ENCODE measurements at regions not wholly inside any gene's neighbourhood (a gene's known extent, or its start where the extent isn't known, plus 50 kb on each side); places are given as distances from the start of the nearest gene placed in this dataset.

DNA sequence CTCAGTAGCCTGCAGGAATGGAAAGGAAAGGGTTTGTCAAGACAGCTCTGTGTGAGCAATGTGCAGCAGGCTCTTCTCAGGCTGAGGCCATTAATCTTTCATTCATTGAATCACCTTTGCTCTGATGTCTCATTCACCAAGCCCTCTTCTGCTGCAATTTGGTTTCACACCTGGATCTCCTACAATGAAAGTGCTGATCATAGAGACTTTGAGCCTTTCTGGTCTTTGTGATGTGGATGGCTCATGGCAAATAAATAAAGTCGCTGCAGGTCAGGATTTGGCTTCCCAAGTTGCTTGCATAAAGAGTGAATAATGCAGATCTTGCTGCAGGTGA lies 95.8 kb upstream of the SPRED2 start:
- H3K36me3 ChIP-seq (replicated peaks in 1 of 2; ENCODE audit: control insufficient read depth in 1 of 2, insufficient read depth in 2 of 2, low read length in 1 of 2) = no peaks in the 10 kb centered on the region
- no peaks in the 10 kb centered on the region for H4K20me1 ChIP-seq (ENCODE audit: insufficient read depth)
- no peak overlapping the region for H3K27ac ChIP-seq (ENCODE audit: low read depth in 2 of 2, low read length in 1 of 2)
- ChIA-PET POLR2A (no interaction called here), CTCF (no interaction called here)
- H2AFZ ChIP-seq (ENCODE audit: low read depth) = no peak overlapping the region
- no peaks in the 10 kb centered on the region for H3K9me3 ChIP-seq
- H3K4me1 ChIP-seq (ENCODE audit: control insufficient read depth in 1 of 2, insufficient read depth in 2 of 2, low read depth in 1 of 2, low read length in 1 of 2) = peaks cover 12 to 14% of the 10 kb centered on the region in 2 experiments
- TF ChIP-seq, protein P1, sequence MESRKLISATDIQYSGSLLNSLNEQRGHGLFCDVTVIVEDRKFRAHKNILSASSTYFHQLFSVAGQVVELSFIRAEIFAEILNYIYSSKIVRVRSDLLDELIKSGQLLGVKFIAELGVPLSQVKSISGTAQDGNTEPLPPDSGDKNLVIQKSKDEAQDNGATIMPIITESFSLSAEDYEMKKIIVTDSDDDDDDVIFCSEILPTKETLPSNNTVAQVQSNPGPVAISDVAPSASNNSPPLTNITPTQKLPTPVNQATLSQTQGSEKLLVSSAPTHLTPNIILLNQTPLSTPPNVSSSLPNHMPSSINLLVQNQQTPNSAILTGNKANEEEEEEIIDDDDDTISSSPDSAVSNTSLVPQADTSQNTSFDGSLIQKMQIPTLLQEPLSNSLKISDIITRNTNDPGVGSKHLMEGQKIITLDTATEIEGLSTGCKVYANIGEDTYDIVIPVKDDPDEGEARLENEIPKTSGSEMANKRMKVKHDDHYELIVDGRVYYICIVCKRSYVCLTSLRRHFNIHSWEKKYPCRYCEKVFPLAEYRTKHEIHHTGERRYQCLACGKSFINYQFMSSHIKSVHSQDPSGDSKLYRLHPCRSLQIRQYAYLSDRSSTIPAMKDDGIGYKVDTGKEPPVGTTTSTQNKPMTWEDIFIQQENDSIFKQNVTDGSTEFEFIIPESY (IDR thresholded peaks at IDR 0.05; ENCODE audit: borderline replicate concordance, low read depth) = no peak
- TF ChIP-seq TCF12 (IDR thresholded peaks at IDR 0.05) (no peak), CHD2 (IDR thresholded peaks at IDR 0.05; ENCODE audit: low read length, partially characterized antibody) (no peak), RAD21 (IDR thresholded peaks at IDR 0.05; ENCODE audit: low read length) (no peak), ELF1 (IDR thresholded peaks at IDR 0.05) (no peak), GATA2 (CRISPR knock-in tag; IDR thresholded peaks at IDR 0.05) (no peak), RFX5 (IDR thresholded peaks at IDR 0.05; ENCODE audit: low read length) (no peak), FOXM1 (IDR thresholded peaks at IDR 0.05; ENCODE audit: low read depth) (no peak), MEF2A (IDR thresholded peaks at IDR 0.05; ENCODE audit: borderline replicate concordance, low read depth) (no peak), SIN3A (IDR thresholded peaks at IDR 0.05; ENCODE audit: borderline replicate concordance, low read depth, low read length) (no peak), EP300 (IDR thresholded peaks at IDR 0.05; ENCODE audit: borderline replicate concordance in 1 of 2, low read depth in 1 of 2, low read length in 1 of 2) (no peak), FOSL2 (IDR thresholded peaks at IDR 0.05; ENCODE audit: borderline replicate concordance, low read depth) (no peak)
- TF ChIP-seq, protein P2, sequence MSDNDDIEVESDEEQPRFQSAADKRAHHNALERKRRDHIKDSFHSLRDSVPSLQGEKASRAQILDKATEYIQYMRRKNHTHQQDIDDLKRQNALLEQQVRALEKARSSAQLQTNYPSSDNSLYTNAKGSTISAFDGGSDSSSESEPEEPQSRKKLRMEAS (IDR thresholded peaks at IDR 0.05; ENCODE audit: low read depth) = no peak
- TF ChIP-seq, protein P3, sequence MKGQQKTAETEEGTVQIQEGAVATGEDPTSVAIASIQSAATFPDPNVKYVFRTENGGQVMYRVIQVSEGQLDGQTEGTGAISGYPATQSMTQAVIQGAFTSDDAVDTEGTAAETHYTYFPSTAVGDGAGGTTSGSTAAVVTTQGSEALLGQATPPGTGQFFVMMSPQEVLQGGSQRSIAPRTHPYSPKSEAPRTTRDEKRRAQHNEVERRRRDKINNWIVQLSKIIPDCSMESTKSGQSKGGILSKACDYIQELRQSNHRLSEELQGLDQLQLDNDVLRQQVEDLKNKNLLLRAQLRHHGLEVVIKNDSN (IDR thresholded peaks at IDR 0.05; ENCODE audit: borderline replicate concordance, low read depth) = no peak
- H3K4me2 ChIP-seq = no peak overlapping the region
- no peak overlapping the region for H3K9ac ChIP-seq
- H3K27me3 ChIP-seq (ENCODE audit: insufficient read depth) = no peaks in the 10 kb centered on the region
- H3K79me2 ChIP-seq (ENCODE audit: insufficient read depth) = no peaks in the 10 kb centered on the region
- WGBS (ENCODE audit: low lambda C conversion rate) = 73% methylated on average over 1 of the region's 1 CpG
- peaks cover 12% of the 10 kb centered on the region for H3F3A ChIP-seq (replicated peaks; ENCODE audit: insufficient read depth)
- no peak overlapping the region for H3K4me3 ChIP-seq (ENCODE audit: low read depth in 2 of 2, low read length in 1 of 2)
- DNase-seq = no peak
- no peaks in the 10 kb centered on the region for H3K9me2 ChIP-seq

DNA sequence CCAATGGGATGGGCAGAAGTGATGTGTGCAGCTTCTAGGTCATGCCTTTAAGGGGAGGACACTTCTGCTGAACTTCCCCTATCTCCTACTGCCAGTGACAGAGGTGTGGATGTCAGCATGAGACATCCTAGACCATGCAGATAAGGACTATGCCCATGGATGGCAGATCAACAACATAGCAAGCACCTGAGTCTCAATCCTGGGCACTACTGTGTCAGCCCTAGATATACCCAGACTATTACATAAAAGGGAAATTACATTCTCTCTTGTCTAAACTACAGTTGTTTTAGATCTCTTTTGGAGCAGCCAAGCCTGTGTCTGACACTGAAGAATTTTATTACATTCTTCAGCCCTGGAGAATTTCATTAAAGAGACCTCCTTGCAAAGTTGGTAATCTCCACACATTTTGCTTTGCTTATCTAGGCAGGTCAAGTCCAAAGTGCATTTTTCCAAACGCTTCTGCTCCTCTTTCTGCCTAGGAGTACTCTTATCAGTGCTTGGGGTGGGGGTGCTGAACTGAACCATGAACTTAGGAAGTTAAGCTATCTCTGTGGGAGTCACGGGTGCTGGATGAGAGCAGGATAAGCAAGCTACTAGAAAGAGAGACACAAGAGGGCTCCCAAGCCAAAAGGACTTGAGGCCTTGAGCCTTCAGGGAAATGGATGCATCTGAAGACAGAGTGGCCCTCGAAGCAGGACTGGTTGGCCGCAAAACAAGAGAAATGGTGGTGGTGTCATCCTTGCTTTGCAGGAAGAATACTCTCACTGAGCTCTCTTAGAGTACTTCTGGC lies 95.2 kb upstream of the SPRED2 start:
- Histone ChIP-seq H4K20me1 (ENCODE audit: insufficient read depth) (no peaks in the 10 kb centered on the region), H3K4me2 (no peak overlapping the region), H3K79me2 (ENCODE audit: insufficient read depth) (no peaks in the 10 kb centered on the region), H3K4me1 (ENCODE audit: control insufficient read depth in 1 of 2, insufficient read depth in 2 of 2, low read depth in 1 of 2, low read length in 1 of 2) (peaks cover 12 to 14% of the 10 kb centered on the region in 2 experiments), H3K9me3 (no peaks in the 10 kb centered on the region), H3F3A (replicated peaks; ENCODE audit: insufficient read depth) (peaks cover 12% of the 10 kb centered on the region), H3K4me3 (ENCODE audit: low read depth in 2 of 2, low read length in 1 of 2) (no peak overlapping the region), H3K27ac (ENCODE audit: low read depth in 2 of 2, low read length in 1 of 2) (no peak overlapping the region), H2AFZ (ENCODE audit: low read depth) (no peak overlapping the region), H3K9ac (no peak overlapping the region), H3K9me2 (no peaks in the 10 kb centered on the region), H3K27me3 (ENCODE audit: insufficient read depth) (no peaks in the 10 kb centered on the region), H3K36me3 (replicated peaks in 1 of 2; ENCODE audit: control insufficient read depth in 1 of 2, insufficient read depth in 2 of 2, low read length in 1 of 2) (no peaks in the 10 kb centered on the region)
- TF ChIP-seq ELF1 (IDR thresholded peaks at IDR 0.05) (no peak), RXRA (IDR thresholded peaks at IDR 0.05; ENCODE audit: borderline replicate concordance, low read depth) (no peak), TAF1 (IDR thresholded peaks at IDR 0.05; ENCODE audit: borderline replicate concordance, low read depth, low read length) (no peak), GATA2 (CRISPR knock-in tag; IDR thresholded peaks at IDR 0.05) (no peak), SIN3A (IDR thresholded peaks at IDR 0.05; ENCODE audit: borderline replicate concordance, low read depth, low read length) (no peak), CTCF (IDR thresholded peaks at IDR 0.05) (no peak), FOSL2 (IDR thresholded peaks at IDR 0.05; ENCODE audit: borderline replicate concordance, low read depth) (no peak), CHD2 (IDR thresholded peaks at IDR 0.05; ENCODE audit: low read length, partially characterized antibody) (no peak), RAD21 (IDR thresholded peaks at IDR 0.05; ENCODE audit: low read length) (no peak), USF2 (IDR thresholded peaks at IDR 0.05; ENCODE audit: borderline replicate concordance, low read depth, low read length) (no peak), TCF12 (IDR thresholded peaks at IDR 0.05) (no peak)
- ChIA-PET POLR2A (no interaction called here), CTCF (no interaction called here)
- 76% methylated on average over 4 of the region's 4 CpGs for WGBS (ENCODE audit: low lambda C conversion rate)
- DNase-seq = no peak
